PFSK-1 (cell line): ENCODE measurements at regions not wholly inside any gene's neighbourhood (a gene's known extent, or its start where the extent isn't known, plus 50 kb on each side); places are given as distances from the start of the nearest gene placed in this dataset.
A peak's percentile ranks its signal among the peaks of the same experiment; 100 is the strongest.

Source experiments
- FOXP2 ChIP-seq: optimal IDR thresholded peaks from 2 replicates; pipeline ENCODE3; 2011; ENCODE audit warnings: borderline replicate concordance, control low read depth, inconsistent platforms; ENCODE audit not compliant: insufficient read depth; ENCODE audit errors: extremely low read length, extremely low read depth
- POLR2AphosphoS5 ChIP-seq: IDR thresholded peaks from 2 replicates; pipeline ENCODE4 v1.6.1; 2012; ENCODE audit warnings: low read depth, mild to moderate bottlenecking, control low read depth, low read length, moderate library complexity
- REST ChIP-seq, 2 experiments: IDR thresholded peaks; 2 replicates each; pipeline versions ENCODE4 v1.6.1 to v1.8.0; 2011 to 2012; ENCODE audit warnings: low read depth in 2 of 2, low read length in 2 of 2, control low read depth in 1 of 2, inconsistent platforms in 1 of 2, mild to moderate bottlenecking in 1 of 2, moderate library complexity in 1 of 2; ENCODE audit not compliant: insufficient read depth in 1 of 2
- SIN3A ChIP-seq: IDR thresholded peaks from 2 replicates; pipeline ENCODE4 v1.6.1; 2012; ENCODE audit warnings: mild to moderate bottlenecking, low read length, moderate library complexity, borderline replicate concordance; ENCODE audit not compliant: insufficient read depth
- TAF1 ChIP-seq: IDR thresholded peaks from 2 replicates; pipeline ENCODE4 v1.6.1; 2012; ENCODE audit warnings: low read length, control low read depth, borderline replicate concordance; ENCODE audit not compliant: insufficient read depth

GRCh38 chr5:154612666-154613065, 134.6 kb upstream of the HAND1 start:
- TF ChIP-seq TAF1 = no peak
- TF ChIP-seq FOXP2 = no peak
- TF ChIP-seq POLR2AphosphoS5 = no peak
- no peak for TF ChIP-seq SIN3A
- TF ChIP-seq REST (IDR thresholded peaks at IDR 0.05; ENCODE audit: insufficient read depth in 1 of 2, low read depth in 2 of 2, low read length in 2 of 2) = no peak

GRCh38 chr5:154611341-154611767, 133.3 kb upstream of the HAND1 start:
- TF ChIP-seq TAF1 (no peak), FOXP2 (no peak), REST (IDR thresholded peaks at IDR 0.05; ENCODE audit: insufficient read depth in 1 of 2, low read depth in 2 of 2, low read length in 2 of 2) (no peak)

- peak; percentile 81 for TF ChIP-seq FOXP2
- no peak for TF ChIP-seq TAF1
Observed at GRCh38 chr5:154610321-154611154, 132.5 kb upstream of the HAND1 start.

GRCh38 chr5:154609251-154609650, 131.2 kb upstream of the HAND1 start:
- TF ChIP-seq REST (IDR thresholded peaks at IDR 0.05; ENCODE audit: insufficient read depth in 1 of 2, low read depth in 2 of 2, low read length in 2 of 2) (no peak), POLR2AphosphoS5 (no peak), FOXP2 (no peak), TAF1 (no peak), SIN3A (no peak)

- TF ChIP-seq SIN3A (no peak), POLR2AphosphoS5 (no peak), TAF1 (no peak), FOXP2 (no peak), REST (IDR thresholded peaks at IDR 0.05; ENCODE audit: insufficient read depth in 1 of 2, low read depth in 2 of 2, low read length in 2 of 2) (no peak)
Observed at GRCh38 chr5:154608531-154609011, 130.5 kb upstream of the HAND1 start.
